GM19238 (cell line): ENCODE measurements at regions not wholly inside any gene's neighbourhood (a gene's known extent, or its start where the extent isn't known, plus 50 kb on each side); places are given as distances from the start of the nearest gene placed in this dataset.

Experiments used
- DNase-seq: peaks from one replicate; pipeline ENCODE4 v3.0.0; 2011; ENCODE audit warnings: low spot score; ENCODE audit not compliant: insufficient read length

GRCh38 chr1:162966613-162967012 lies 102.5 kb upstream of the RGS4 start:
- no peak for DNase-seq

DNA sequence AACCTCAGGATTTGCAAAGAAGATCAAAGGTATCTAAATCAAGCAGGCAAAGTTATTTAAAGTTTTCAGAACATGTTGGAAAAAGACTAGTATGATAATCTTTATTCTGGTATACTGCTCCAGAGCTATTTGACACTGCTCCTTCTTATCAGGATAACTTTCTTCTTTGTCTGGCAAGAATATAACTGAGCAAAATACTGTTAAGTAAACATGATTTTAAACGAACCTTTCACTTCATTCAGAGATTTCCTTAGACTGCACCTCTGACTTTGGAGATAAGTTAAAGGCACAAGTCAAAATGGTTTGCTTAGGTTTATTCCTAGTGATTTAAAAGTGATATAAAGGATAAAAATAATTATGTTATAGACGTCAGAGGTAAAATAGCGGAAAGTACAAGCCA lies 103.9 kb upstream of the CCDC190 start:
- no peak for DNase-seq

DNA sequence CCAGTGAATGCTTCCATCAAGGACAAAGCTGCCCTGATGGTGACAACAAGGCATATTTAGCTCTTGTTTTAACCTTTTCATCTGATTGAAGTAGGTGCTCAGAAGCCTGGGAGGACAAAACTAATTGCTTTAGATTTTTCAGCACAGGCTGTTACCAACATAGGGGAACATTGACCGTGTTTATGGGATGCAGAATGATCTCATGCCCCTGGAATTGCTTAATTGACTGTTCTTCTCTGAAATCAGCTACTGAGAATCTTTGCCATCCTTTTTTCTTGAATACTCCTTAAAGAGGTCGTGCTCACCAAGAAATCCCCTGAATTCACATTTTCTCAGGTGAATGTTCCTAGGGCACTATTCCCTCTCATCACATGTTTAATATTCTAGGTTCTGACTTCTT lies 95.9 kb upstream of the CCDC190 start:
- DNase-seq: no peak

GRCh38 chr1:162954824-162955223 lies 93.8 kb upstream of the CCDC190 start:
- DNase-seq: no peak

DNA sequence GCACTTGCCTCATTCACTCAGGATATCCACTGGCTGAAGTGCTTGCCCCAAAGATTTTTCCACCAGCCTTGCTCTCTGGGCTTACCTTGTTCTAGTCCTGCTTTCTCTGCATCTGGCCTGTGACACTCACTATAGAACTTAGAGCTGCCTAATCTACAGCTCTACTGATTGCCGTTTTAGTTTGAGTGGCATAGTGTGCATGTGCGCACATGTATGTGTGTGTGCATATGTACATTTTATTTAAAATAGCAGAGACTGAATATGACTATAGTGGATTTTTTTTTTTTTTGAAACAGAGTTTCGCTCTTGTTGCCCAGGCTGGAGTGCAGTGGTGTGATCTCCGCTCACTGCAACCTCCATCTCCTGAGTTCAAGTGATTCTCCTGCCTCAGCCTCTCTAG lies 92.0 kb upstream of the CCDC190 start:
- DNase-seq: no peak

- DNase-seq: peak; percentile 12
Observed at GRCh38 chr1:162951553-162952315, 90.8 kb upstream of the CCDC190 start.

DNA sequence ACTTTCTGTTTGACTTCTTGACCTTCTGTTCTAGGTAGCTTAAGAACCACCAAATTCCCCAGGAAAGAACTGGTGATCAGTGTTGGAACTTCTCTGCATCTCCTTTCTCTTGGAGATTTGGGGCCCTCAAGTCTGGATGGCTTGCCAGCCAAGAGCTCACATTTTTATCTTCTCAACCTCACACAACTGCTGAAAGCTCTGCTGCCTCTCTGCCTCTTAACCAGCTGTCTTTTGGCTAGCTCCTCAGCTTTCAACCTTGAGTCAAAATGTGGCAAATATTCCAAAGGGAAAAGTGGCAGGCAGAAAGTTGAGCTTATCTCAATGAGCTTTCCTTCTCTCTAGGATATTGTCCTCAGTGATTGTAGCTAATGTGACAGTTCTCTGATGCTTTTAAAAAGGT lies 89.2 kb upstream of the CCDC190 start:
- DNase-seq: no peak

DNA sequence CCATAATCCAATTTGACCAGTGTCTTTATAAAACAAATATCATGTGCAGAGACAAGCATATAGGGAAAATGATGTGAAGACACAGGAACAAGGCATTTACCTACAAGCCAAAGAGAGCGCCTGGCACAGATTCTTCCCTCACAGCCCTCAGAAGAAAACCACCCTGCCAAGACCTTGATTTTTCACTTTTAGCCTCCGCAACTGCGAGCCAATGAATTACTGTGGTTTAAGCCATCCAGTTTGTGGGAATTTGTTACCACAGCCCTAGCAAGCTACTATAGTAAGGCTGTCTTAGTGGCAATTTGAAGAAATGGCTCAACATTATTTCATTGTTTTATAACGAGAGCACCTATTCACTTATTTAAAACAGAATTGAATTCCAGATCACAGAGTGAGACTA lies 85.7 kb upstream of the CCDC190 start:
- no peak for DNase-seq

- DNase-seq: no peak
Observed at GRCh38 chr1:162944974-162945674, 84.1 kb upstream of the CCDC190 start.

DNA sequence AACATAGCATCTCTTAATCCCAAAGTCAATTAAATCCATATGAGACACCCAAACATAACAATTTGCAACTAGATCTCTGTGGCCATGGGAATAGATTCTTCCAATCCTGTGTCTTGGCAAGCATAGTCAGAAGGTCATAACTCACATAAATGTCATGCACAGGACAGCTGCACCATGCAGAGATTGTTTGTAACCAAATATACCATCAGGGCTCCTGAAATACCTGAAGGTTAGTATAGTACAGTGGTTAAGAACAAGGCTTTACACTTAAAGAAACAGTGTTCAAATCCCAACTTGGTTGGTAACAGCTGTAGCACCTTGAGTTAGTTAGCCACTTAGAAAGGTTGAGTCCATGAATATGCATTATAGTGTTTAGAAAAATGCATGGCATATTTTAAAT lies 82.6 kb upstream of the CCDC190 start:
- no peak for DNase-seq

DNA sequence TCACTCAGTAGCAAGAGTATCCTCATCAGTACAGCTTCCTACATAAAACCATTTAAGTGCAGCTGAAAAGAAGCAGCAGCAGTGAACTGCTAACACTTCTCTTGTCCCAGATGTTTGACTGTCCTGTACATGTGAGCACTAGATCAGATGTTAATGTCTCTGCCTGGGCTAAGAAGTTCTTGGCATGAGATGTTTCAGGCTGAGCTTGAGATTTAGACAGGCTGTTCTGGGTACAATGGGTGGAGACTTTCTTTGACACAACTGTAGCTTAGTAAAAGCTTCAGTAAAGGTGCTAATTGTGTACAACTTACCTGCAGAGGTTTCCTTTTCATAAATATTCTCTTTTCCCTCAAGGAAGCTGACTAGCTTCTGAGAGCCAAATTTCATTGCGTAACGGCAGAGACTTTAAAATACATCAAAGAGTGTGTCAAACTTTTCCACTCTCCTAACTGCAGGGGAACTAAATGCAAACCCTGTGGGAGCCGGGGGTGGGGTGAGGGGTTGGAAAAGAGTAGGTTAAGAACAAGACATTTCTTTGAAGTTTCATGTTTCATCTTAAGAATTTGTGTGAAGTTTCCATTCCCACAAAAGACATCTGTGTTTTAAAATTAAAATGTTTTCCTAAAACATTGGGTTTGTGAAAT lies 82.1 kb upstream of the CCDC190 start:
- no peak for DNase-seq

DNA sequence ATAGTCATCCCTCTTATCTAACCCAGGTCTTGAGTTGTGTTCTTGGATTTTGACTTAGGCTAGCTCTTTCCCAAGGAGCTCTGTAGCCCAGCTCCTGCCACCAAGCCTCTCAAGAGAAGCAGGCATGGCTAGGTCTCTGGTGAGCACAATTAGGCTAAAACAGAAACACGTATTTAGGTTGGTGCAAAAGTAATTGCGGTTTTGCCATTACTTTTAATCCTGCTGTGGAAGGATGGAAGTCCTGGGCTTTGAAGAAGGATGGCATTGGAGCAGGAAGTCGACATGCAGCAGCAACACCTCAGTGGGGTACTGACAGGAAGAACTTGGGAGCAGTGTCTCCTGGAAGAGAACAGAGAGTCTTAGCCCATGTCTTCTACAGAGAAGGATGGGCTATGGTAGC lies 80.0 kb upstream of the CCDC190 start:
- DNase-seq: no peak

- DNase-seq: no peak
Observed at GRCh38 chr1:162939035-162939434, 78.1 kb upstream of the CCDC190 start.

- DNase-seq: no peak
Observed at GRCh38 chr1:162937716-162938395, 76.9 kb upstream of the CCDC190 start.

DNA sequence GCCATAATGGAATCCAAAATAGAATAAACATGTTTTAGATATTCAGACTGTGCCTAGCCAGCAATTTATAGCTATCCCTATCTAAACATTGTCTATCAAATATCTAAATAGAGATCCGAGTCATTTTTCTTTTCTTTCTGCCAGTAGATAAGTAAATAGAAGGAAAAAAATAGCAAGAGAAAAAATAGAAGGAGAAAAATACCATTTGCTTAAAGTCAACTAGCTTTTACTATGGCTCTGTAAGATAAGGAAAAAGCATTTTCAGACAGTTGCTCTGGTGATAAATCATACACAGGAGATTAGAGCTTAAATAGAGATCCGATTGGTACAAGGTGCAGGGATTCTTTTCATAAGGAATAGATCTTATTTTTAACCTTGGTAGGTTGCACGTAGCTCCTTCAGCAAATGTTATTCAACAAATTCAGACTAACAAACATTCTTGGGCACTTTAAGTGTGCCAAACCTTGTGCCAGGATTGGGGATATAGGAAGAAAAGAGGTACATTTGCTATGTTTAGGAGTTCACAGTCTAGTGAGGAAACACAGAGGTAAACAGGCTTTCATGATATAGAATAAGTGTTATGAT lies 70.1 kb upstream of the CCDC190 start:
- DNase-seq: no peak

DNA sequence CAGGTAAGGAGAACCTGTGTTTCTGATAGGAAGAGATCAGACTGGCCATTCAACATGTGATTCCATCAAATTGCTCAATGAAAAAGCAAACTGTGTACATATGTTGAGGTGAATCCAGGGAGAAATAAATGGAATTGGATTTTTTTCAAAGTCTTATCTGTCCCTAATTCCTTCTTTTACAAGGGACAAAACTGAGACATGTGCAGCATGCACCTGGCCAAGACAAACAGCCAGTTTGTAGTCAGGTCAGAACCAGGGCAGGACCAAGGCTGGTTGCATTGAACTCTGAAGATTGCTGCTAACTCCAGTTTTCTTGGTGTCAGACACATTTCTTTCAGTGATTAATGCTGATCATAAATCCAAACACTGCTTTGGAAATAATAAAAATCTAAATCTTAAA lies 69.6 kb upstream of the CCDC190 start:
- no peak for DNase-seq

- no peak for DNase-seq
Observed at GRCh38 chr1:162929177-162929576, 68.2 kb upstream of the CCDC190 start.

GRCh38 chr1:162928141-162928540 lies 67.2 kb upstream of the CCDC190 start:
- DNase-seq: no peak

GRCh38 chr1:162927421-162927820 lies 66.4 kb upstream of the CCDC190 start:
- no peak for DNase-seq

DNA sequence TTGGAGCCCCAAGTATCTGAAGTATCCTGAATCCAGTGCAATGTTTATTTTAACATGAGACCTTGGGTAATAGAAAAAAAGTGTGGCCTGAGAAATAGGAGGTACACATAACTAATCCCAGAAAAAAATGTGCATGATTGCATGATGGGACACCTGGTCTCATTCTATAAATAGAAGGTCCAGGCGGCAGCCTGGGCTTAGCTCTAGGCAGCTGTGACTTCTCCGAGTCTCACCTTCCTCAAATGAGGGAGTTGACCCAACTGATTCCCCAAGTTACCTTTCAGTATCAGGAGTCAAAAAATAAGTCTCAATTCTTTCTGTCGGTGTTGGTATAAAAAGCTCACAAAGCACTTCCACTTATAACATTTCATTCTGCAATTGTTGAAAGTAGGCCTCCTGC lies 65.9 kb upstream of the CCDC190 start:
- no peak for DNase-seq

GRCh38 chr1:162924179-162924578 lies 63.2 kb upstream of the CCDC190 start:
- DNase-seq: no peak

DNA sequence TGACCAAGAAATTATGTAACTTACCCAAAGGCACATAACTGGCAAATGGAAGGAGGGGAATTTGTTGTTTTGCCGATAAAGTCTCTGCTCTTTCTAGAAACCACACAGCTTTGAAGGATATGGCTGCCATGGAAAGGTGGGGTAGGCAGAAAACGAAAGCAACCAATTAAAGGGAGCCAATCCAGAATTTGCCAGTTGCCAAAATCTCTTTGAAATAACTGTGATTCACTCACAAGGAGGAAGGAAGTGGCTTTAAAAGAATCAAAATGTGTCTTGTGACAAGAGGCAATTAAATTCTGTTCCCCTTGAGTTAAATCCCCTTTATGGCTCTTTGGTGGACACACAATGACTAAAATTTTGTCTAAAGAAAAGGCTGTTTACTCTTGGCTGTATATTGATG lies 61.2 kb upstream of the CCDC190 start:
- no peak for DNase-seq
